Hepatocyte (in vitro differentiated cells): ENCODE measurements at regions not wholly inside any gene's neighbourhood (a gene's known extent, or its start where the extent isn't known, plus 50 kb on each side); places are given as distances from the start of the nearest gene placed in this dataset.

ENCODE experiments used
- DNase-seq: peaks from one replicate; pipeline ENCODE4 v3.0.0-alpha.2; 2016; ENCODE audit warnings: low spot score
- H2AFZ ChIP-seq: fragments of 200-600 bp; sonication (generic); 2 replicates; pipeline ENCODE4 v1.6.0; 2016; ENCODE audit warnings: antibody characterized with exemption, mild to moderate bottlenecking
- H3K27ac ChIP-seq: fragments of 200-600 bp; sonication (generic); 2 replicates; pipeline ENCODE4 v1.5.1; 2016; ENCODE audit warnings: mild to moderate bottlenecking
- H3K27me3 ChIP-seq: fragments of 200-600 bp; sonication (generic); 2 replicates; pipeline ENCODE4 v1.6.1; 2016
- H3K36me3 ChIP-seq: fragments of 200-600 bp; sonication (generic); replicated peaks from 2 replicates; pipeline ENCODE4 v1.5.1; 2016; ENCODE audit warnings: low read depth; ENCODE audit not compliant: insufficient read depth
- H3K4me1 ChIP-seq: fragments of 200-600 bp; sonication (generic); 2 replicates; pipeline ENCODE4 v1.5.1; 2016; ENCODE audit warnings: mild to moderate bottlenecking, moderate library complexity; ENCODE audit not compliant: insufficient read depth
- H3K4me2 ChIP-seq: fragments of 200-600 bp; sonication (generic); 2 replicates; pipeline ENCODE4 v1.6.0; 2016
- H3K4me3 ChIP-seq: fragments of 200-600 bp; sonication (generic); 2 replicates; pipeline ENCODE4 v1.5.1; 2016; ENCODE audit warnings: mild to moderate bottlenecking
- H3K79me2 ChIP-seq: fragments of 200-600 bp; sonication (generic); 2 replicates; pipeline ENCODE4 v1.6.0; 2017; ENCODE audit warnings: mild to moderate bottlenecking
- H3K9me2 ChIP-seq: fragments of 200-600 bp; sonication (generic); replicated peaks from 2 replicates; pipeline ENCODE4 v1.6.0; 2017; ENCODE audit warnings: mild to moderate bottlenecking; ENCODE audit not compliant: insufficient read depth
- H3K9me3 ChIP-seq: fragments of 200-600 bp; sonication (generic); 2 replicates; pipeline ENCODE4 v1.5.1; 2016; ENCODE audit warnings: low read depth, mild to moderate bottlenecking
- H4K20me1 ChIP-seq: fragments of 200-600 bp; sonication (generic); 2 replicates; pipeline ENCODE4 v1.6.0; 2016; ENCODE audit warnings: mild to moderate bottlenecking; ENCODE audit not compliant: insufficient read depth, poor library complexity, severe bottlenecking
- CTCF ChIP-seq: fragments of 200-600 bp; sonication (generic); IDR thresholded peaks from 2 replicates; pipeline ENCODE4 v1.5.1; 2016; ENCODE audit warnings: antibody characterized with exemption, mild to moderate bottlenecking; ENCODE audit not compliant: poor library complexity
- EZH2 ChIP-seq: fragments of 200-600 bp; sonication (generic); IDR thresholded peaks from 2 replicates; pipeline ENCODE4 v1.6.1; 2016; ENCODE audit warnings: antibody characterized with exemption, mild to moderate bottlenecking, borderline replicate concordance
- EZH2phosphoT487 ChIP-seq: fragments of 200-600 bp; sonication (generic); IDR thresholded peaks from one replicate; pipeline ENCODE4 v1.6.1; 2018; ENCODE audit warnings: antibody characterized with exemption, mild to moderate bottlenecking, low read depth, moderate library complexity; ENCODE audit not compliant: unreplicated experiment, severe bottlenecking
- WGBS: methylation state at CpG from one replicate; pipeline ENCODE4 v1.1.6; 2016; ENCODE audit warnings: low lambda C conversion rate; ENCODE audit errors: missing lambda C conversion rate; 5-methylcytosine and 5-hydroxymethylcytosine counted together

- WGBS, result 36% methylated on average over 1 of the region's 1 CpG
- TF ChIP-seq EZH2phosphoT487, result no peak
- no peak for TF ChIP-seq EZH2
- TF ChIP-seq CTCF, result no peak
- no peaks in the 10 kb centered on the region for H4K20me1 ChIP-seq
These were observed 586.3 kb downstream of the RERGL start for GRCh38 chr12:17503742-17504141.

GRCh38 chr12:17489452-17489851, 600.5 kb downstream of the RERGL start:
- Histone ChIP-seq H3K4me1 (no peaks in the 10 kb centered on the region), H4K20me1 (no peaks in the 10 kb centered on the region), H2AFZ (no peak overlapping the region), H3K27ac (no peak overlapping the region), H3K79me2 (no peaks in the 10 kb centered on the region), H3K36me3 (no peaks in the 10 kb centered on the region), H3K4me3 (no peak overlapping the region), H3K4me2 (no peak overlapping the region), H3K27me3 (no peaks in the 10 kb centered on the region), H3K9me3 (no peaks in the 10 kb centered on the region), H3K9me2 (no peaks in the 10 kb centered on the region)
- TF ChIP-seq EZH2 (no peak), CTCF (no peak), EZH2phosphoT487 (no peak)
- no peak for DNase-seq
- 71% methylated on average over 4 of the region's 4 CpGs for WGBS

More at GRCh38 chr12:17503742-17504141, 586.3 kb downstream of the RERGL start:
- Histone ChIP-seq H3K4me1 (no peaks in the 10 kb centered on the region), H2AFZ (no peak overlapping the region), H3K4me2 (no peak overlapping the region), H3K27ac (no peak overlapping the region), H3K79me2 (no peaks in the 10 kb centered on the region), H3K9me3 (no peaks in the 10 kb centered on the region), H3K9me2 (no peaks in the 10 kb centered on the region), H3K27me3 (no peaks in the 10 kb centered on the region), H3K36me3 (no peaks in the 10 kb centered on the region), H3K4me3 (no peak overlapping the region)
- DNase-seq, result no peak

GRCh38 chr12:17478908-17479673, 610.9 kb downstream of the RERGL start:
- no peak for DNase-seq
- Histone ChIP-seq H3K4me3 (no peak overlapping the region), H3K9me2 (no peaks in the 10 kb centered on the region), H4K20me1 (no peaks in the 10 kb centered on the region), H3K27ac (no peak overlapping the region), H2AFZ (no peak overlapping the region), H3K4me1 (no peaks in the 10 kb centered on the region), H3K36me3 (no peaks in the 10 kb centered on the region), H3K9me3 (no peaks in the 10 kb centered on the region), H3K79me2 (no peaks in the 10 kb centered on the region), H3K27me3 (no peaks in the 10 kb centered on the region), H3K4me2 (no peak overlapping the region)
- TF ChIP-seq CTCF (no peak), EZH2 (no peak)
- WGBS, result 87% methylated on average over 8 of the region's 8 CpGs
